Karpas-422 (cell line): ENCODE measurements at regions not wholly inside any gene's neighbourhood (a gene's known extent, or its start where the extent isn't known, plus 50 kb on each side); places are given as distances from the start of the nearest gene placed in this dataset.

Experiments
- DNase-seq: peaks from one replicate; pipeline ENCODE4 v3.0.0-alpha.2; 2015
- H2AFZ ChIP-seq: fragments of 200-600 bp; sonication (generic); 2 replicates; pipeline ENCODE4 v1.6.1; 2014; ENCODE audit warnings: antibody characterized with exemption, low read length, mixed read lengths
- H3K27ac ChIP-seq: fragments of 200-600 bp; sonication (generic); 2 replicates; pipeline ENCODE4 v1.5.1; 2014; ENCODE audit warnings: mild to moderate bottlenecking, low read length, moderate library complexity
- H3K27me3 ChIP-seq: fragments of 200-600 bp; sonication (generic); 2 replicates; pipeline ENCODE4 v1.6.1; 2014; ENCODE audit warnings: low read length, mixed read lengths
- H3K36me3 ChIP-seq: fragments of 200-600 bp; sonication (generic); 2 replicates; pipeline ENCODE4 v1.6.1; 2014; ENCODE audit warnings: low read length, mixed read lengths; ENCODE audit not compliant: insufficient read depth
- H3K4me1 ChIP-seq: fragments of 200-600 bp; sonication (generic); 2 replicates; pipeline ENCODE4 v1.6.1; 2014; ENCODE audit warnings: mild to moderate bottlenecking, low read length, mixed read lengths
- H3K4me2 ChIP-seq: fragments of 200-600 bp; sonication (generic); 2 replicates; pipeline ENCODE4 v1.6.1; 2014; ENCODE audit warnings: low read length, low read depth, mild to moderate bottlenecking; ENCODE audit not compliant: poor library complexity, severe bottlenecking
- H3K4me3 ChIP-seq: fragments of 200-600 bp; sonication (generic); 2 replicates; pipeline ENCODE4 v1.5.1; 2014; ENCODE audit warnings: mild to moderate bottlenecking, antibody characterized with exemption, low read length, mixed read lengths
- H3K79me2 ChIP-seq: fragments of 200-600 bp; sonication (generic); 2 replicates; pipeline ENCODE4 v1.6.1; 2014; ENCODE audit warnings: mild to moderate bottlenecking, low read length, mixed read lengths
- H3K9ac ChIP-seq: fragments of 200-600 bp; sonication (generic); 2 replicates; pipeline ENCODE4 v1.6.0; 2014; ENCODE audit warnings: low read length
- H3K9me2 ChIP-seq: fragments of 200-600 bp; sonication (generic), shearing (Covaris generic); replicated peaks from 2 replicates; pipeline ENCODE4 v1.6.0; 2014; ENCODE audit warnings: mild to moderate bottlenecking, low read length, moderate library complexity; ENCODE audit not compliant: insufficient read depth
- H3K9me3 ChIP-seq: fragments of 300-700, 200-600 bp; sonication (generic); 2 replicates; pipeline ENCODE4 v1.6.1; 2014; ENCODE audit warnings: low read length, mixed read lengths
- H4K20me1 ChIP-seq: fragments of 200-600 bp; sonication (generic); 2 replicates; pipeline ENCODE4 v1.6.1; 2014; ENCODE audit warnings: mild to moderate bottlenecking, antibody characterized with exemption, low read length, low read depth; ENCODE audit not compliant: insufficient read depth

DNA sequence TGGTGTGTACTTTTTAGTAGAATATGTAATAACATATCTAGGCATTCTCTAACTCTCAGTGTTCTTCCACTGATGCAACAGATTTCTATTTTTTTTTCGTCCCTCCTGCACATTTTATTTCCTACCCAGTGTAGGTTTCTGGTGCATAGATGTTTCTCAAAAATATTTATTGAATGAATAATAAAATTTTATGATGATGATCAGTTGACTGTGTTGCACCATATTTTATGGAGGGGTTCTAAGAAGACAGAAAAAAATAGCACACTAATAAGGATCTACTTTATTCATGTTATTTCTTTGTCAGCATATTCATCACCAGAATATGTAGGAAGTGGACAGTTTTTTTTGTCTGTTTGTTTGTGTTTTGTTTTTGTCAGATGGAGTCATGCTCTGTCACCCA, 2529.3 kb downstream of the ARAP2 start:
- Histone ChIP-seq H3K4me2 (no peak overlapping the region), H3K9ac (no peak overlapping the region), H3K9me3 (peaks cover 29% of the 10 kb centered on the region), H3K27ac (no peak overlapping the region), H2AFZ (no peak overlapping the region), H3K27me3 (no peaks in the 10 kb centered on the region), H3K4me3 (no peak overlapping the region), H3K4me1 (no peaks in the 10 kb centered on the region), H3K9me2 (no peaks in the 10 kb centered on the region), H3K79me2 (no peaks in the 10 kb centered on the region), H4K20me1 (no peaks in the 10 kb centered on the region), H3K36me3 (no peaks in the 10 kb centered on the region)
- DNase-seq: no peak

DNA sequence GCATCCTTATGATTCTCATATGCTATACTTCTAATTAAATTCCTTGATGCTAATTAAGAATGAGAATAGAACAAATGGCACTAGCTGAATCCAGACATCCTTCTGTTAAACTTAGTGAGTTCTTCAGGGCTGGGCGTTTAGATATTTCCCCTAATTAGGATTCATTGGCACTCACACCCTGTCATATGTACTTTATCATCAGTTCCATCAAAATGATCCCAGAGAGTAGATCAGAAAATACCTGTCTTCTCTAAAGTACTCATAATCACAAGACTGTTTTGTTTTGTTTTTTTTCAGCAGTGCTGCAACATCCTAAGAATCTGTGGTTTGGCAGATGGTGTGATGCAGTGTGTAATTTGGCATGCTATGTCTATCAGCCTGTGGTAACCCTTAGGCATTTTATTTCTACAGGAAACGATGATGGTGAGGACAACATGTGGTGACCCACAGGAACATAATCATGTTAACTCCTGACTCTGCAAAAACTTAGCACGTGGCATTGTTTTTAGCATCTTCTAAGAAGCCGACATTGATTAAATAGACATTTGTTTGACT, 2528.4 kb downstream of the ARAP2 start:
- Histone ChIP-seq H2AFZ (no peak overlapping the region), H3K9me2 (no peaks in the 10 kb centered on the region), H3K27ac (no peak overlapping the region), H3K4me1 (no peaks in the 10 kb centered on the region), H3K9ac (no peak overlapping the region), H3K79me2 (no peaks in the 10 kb centered on the region), H3K27me3 (no peaks in the 10 kb centered on the region), H4K20me1 (no peaks in the 10 kb centered on the region), H3K4me2 (no peak overlapping the region), H3K4me3 (no peak overlapping the region), H3K36me3 (no peaks in the 10 kb centered on the region), H3K9me3 (peaks cover 27% of the 10 kb centered on the region)
- no peak for DNase-seq

DNA sequence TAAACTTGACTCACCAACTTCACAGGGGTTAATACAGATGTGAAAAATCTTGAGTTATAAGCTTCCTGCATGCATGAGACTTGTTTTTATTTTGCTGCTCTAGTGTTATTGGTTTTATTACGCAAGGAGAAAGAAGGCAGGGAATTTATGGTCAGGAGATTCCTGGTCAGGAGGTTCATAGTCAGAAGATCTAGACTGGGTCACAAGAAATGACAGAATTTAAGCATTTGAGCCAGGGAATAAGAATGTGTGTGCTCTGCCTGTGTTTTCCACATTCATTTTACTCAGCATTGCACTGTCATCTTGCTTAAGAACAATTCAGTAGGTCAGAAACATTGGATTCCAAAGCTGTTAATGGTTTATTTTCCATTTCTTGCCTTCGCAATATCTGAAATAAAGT, 2522.1 kb downstream of the ARAP2 start:
- Histone ChIP-seq H3K4me3 (no peak overlapping the region), H3K27me3 (no peaks in the 10 kb centered on the region), H3K9me2 (no peaks in the 10 kb centered on the region), H3K4me2 (no peak overlapping the region), H3K36me3 (no peaks in the 10 kb centered on the region), H3K9ac (no peak overlapping the region), H2AFZ (no peak overlapping the region), H3K4me1 (no peaks in the 10 kb centered on the region), H4K20me1 (no peaks in the 10 kb centered on the region), H3K27ac (no peak overlapping the region), H3K79me2 (no peaks in the 10 kb centered on the region), H3K9me3 (peaks cover 18% of the 10 kb centered on the region; the same call in 1 of the 2 replicates)
- no peak for DNase-seq

DNA sequence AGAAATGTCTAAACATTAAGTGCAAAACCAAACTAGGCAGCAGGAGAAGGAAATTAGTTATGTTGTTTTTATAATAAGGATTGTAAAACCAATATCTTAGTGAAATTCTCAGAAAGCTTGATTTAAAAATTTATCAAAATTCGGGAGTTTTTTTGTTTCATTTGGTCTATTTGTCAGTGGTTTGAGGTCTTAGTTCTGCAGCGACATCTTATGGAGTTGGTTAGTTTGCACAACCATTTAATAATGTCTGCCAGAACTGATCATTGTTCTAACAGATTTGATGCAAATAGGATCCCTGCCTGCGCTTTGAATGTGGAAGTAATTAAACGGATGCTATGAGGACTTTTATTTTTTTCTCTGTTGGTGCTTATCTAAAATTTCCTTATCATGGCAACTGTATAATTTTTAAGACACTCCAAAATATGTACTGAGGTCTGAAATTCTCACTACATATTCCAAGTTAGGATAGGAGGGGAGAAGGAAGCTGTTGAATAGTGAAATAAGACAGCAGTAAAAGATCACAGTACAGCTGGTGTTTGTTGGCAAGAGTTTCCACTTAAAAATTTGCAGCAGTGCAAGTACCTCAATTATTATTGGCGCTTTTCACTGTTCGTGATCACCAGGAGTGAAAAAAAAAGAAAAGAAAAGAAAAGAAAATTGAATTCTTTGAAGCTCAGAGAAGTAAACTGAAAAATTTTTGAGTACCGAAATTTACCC, 2521.4 kb downstream of the ARAP2 start:
- H3K36me3 ChIP-seq: no peaks in the 10 kb centered on the region
- no peak overlapping the region for H3K4me2 ChIP-seq
- H4K20me1 ChIP-seq: no peaks in the 10 kb centered on the region
- H3K4me1 ChIP-seq: no peaks in the 10 kb centered on the region
- no peak for DNase-seq
- no peaks in the 10 kb centered on the region for H3K9me2 ChIP-seq
- no peak overlapping the region for H2AFZ ChIP-seq
- no peak overlapping the region for H3K4me3 ChIP-seq
- no peaks in the 10 kb centered on the region for H3K79me2 ChIP-seq
- H3K27ac ChIP-seq: no peak overlapping the region
- no peaks in the 10 kb centered on the region for H3K27me3 ChIP-seq
- peaks cover 13% of the 10 kb centered on the region; the same call in 1 of the 2 replicates for H3K9me3 ChIP-seq
- no peak overlapping the region for H3K9ac ChIP-seq

DNA sequence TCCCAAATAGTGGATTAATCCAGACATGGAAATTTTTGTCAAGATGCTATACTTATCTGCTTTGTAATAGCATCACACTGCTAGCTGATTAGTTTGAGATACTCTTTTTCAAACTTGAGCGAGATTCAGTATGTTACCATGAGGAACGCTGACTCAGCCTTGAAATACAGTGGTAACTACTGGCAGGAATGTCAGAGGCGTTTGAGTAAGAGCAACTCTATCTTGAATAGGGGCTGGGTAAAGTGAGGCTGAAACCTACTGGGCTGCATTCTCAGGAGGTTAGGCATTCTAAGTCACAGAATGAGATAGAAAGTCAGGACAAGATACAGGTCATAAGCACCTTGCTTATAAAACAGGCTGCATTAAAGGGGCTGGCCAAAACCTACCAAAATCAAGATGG, 2519.6 kb downstream of the ARAP2 start:
- Histone ChIP-seq H3K27ac (no peak overlapping the region), H3K36me3 (no peaks in the 10 kb centered on the region), H3K4me3 (no peak overlapping the region), H3K9me3 (peaks cover 14% of the 10 kb centered on the region), H3K4me2 (no peak overlapping the region), H3K27me3 (no peaks in the 10 kb centered on the region), H3K9ac (no peak overlapping the region), H3K4me1 (no peaks in the 10 kb centered on the region), H2AFZ (no peak overlapping the region), H3K79me2 (no peaks in the 10 kb centered on the region), H4K20me1 (no peaks in the 10 kb centered on the region), H3K9me2 (no peaks in the 10 kb centered on the region)
- DNase-seq: no peak

DNA sequence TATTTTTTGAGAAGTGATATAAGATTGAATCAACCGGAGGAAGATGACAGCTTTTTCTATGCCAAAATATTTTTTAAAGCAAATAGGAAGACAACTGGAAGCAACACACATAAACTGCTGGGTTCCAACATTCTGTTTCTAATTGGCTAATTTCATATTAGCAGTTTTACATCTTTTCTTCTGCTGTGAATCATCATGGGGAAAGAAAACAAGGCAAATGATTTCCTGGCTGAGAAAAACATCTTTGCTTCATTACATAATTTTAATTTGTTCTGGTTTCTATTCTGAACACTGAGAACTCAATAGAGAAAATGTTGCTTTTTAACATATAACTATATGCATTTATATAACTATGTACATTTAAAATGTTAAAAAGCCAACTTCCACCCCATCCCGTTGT, 2518.5 kb downstream of the ARAP2 start:
- Histone ChIP-seq H3K27ac (no peak overlapping the region), H3K79me2 (no peaks in the 10 kb centered on the region), H3K9me2 (no peaks in the 10 kb centered on the region), H3K4me3 (no peak overlapping the region), H3K27me3 (no peaks in the 10 kb centered on the region), H3K9me3 (peaks cover 18% of the 10 kb centered on the region), H4K20me1 (no peaks in the 10 kb centered on the region), H3K9ac (no peak overlapping the region), H2AFZ (no peak overlapping the region), H3K4me1 (no peaks in the 10 kb centered on the region), H3K36me3 (no peaks in the 10 kb centered on the region), H3K4me2 (no peak overlapping the region)
- no peak for DNase-seq

DNA sequence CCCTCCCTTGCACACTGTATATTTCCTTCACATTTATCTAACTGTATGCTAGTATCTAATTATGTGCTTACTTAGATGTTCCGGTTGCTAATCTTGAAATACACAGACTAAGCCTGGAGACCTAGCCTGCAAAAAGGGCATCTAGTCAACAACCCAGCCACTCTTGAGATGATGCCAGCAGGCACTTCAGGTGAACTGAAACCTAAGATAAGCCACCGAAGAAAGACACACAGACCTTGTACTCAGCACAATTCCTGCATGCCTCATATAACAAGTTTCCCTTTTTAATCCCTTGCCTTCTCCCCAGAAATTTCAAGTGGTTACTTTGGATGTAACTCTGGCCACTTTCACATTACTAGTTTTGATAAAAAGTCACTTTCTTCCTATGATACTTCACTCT, 2506.6 kb downstream of the ARAP2 start:
- Histone ChIP-seq H3K36me3 (no peaks in the 10 kb centered on the region), H3K4me3 (no peak overlapping the region), H3K4me2 (no peak overlapping the region), H3K27ac (no peak overlapping the region), H3K9me3 (peaks cover 8% of the 10 kb centered on the region), H4K20me1 (no peaks in the 10 kb centered on the region), H3K9ac (no peak overlapping the region), H3K4me1 (no peaks in the 10 kb centered on the region), H3K9me2 (no peaks in the 10 kb centered on the region), H3K27me3 (no peaks in the 10 kb centered on the region), H2AFZ (no peak overlapping the region), H3K79me2 (no peaks in the 10 kb centered on the region)
- DNase-seq: no peak

DNA sequence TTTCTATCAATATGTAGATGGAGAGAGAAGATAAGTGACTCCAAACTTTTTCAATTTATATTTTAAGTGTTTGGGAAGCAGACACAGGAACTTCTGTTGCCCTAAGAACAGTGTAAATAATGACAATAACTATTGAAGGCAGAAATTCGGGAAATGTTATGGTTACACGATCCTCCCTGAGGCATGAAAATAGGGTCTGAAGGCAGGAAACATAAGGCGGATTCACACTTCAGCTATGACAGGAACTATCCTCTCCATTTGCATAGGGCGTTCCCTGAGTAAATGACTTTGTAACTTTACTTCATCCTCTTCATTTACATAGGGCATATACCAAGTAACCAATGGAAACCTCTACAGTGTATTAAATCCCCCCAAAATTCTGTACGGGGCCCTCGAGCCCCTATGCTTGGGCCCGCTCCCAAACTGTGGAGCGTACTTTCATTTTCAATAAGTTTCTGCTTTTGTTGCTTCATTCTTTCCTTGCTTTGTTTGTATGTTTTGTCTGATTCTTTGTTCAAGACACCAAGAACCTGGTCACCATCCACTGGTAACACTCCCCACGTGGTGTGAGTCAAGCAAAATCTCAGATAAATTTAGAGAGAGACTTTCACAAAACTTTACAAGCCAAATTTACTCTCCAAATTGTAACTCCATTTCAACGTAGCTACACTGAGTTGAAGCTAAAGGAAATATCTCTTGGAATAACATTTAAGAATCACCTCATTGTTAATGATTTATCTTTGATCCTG, 2504.3 kb downstream of the ARAP2 start:
- no peak overlapping the region for H2AFZ ChIP-seq
- H3K79me2 ChIP-seq: no peaks in the 10 kb centered on the region
- H3K9ac ChIP-seq: no peak overlapping the region
- no peak for DNase-seq
- no peak overlapping the region for H3K27ac ChIP-seq
- no peaks in the 10 kb centered on the region for H3K36me3 ChIP-seq
- H3K4me1 ChIP-seq: no peaks in the 10 kb centered on the region
- H3K4me2 ChIP-seq: no peak overlapping the region
- no peaks in the 10 kb centered on the region for H4K20me1 ChIP-seq
- peaks cover 12% of the 10 kb centered on the region for H3K9me3 ChIP-seq
- H3K27me3 ChIP-seq: no peaks in the 10 kb centered on the region
- no peaks in the 10 kb centered on the region for H3K9me2 ChIP-seq
- H3K4me3 ChIP-seq: no peak overlapping the region
